Hematopoietic multipotent progenitor cell treated with erythropoietin and hydrocortisone succinate and interleukin-3 and kit ligand, for 4 days (in vitro differentiated cells): ENCODE measurements at regions not wholly inside any gene's neighbourhood (a gene's known extent, or its start where the extent isn't known, plus 50 kb on each side); places are given as distances from the start of the nearest gene placed in this dataset.

ENCODE experiments used
- DNase-seq: peaks from one replicate; pipeline ENCODE4 v3.0.0-alpha.2; 2015

DNA sequence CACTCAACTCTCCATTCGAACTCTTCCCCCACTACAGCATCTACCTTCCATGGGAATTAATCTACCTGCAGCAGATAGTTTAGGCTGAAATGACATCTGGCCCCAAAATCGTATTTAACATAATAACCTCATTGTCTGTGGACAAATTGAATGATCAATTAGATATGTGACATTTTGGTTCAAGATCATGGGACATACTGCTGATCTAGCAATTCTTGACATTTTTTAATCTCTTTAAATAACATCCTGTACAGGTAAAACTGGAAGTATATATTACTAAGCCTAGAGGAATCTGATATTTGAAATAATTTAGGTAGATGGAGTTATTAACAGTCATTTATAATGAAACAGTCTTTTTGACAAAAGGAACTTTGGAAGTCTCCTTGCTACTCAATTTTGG, 702.5 kb downstream of the NLGN4X start:
- DNase-seq: no peak

GRCh38 chrX:5490786-5491563, 737.7 kb downstream of the NLGN4X start:
- no peak for DNase-seq

- no peak for DNase-seq
Measured at GRCh38 chrX:5474282-5474681, 754.4 kb downstream of the NLGN4X start.

DNA sequence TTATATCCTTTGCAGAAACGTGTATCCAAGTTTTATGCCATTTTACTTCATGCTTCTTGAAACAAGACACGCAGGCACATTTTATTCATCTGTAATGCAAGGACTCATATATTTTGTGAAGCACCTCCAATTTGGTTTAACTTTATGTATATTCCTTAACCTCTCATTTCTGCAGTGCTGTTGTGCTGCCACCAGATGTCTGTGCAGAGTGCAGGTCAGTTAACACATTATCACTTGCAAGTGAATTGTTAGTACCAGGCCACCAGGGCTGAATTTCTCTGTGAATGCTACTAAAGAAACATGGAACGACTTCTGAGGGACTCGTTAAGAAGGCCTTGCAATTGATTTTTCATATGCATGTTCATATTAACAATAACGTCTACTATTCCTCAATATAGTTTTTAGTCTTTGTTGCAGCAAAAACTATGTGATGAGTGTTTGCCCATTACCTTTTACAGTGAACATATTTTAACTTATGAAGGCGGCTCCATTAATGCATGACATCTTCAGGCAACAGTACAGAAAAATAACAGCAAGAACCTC, 770.3 kb downstream of the NLGN4X start:
- peak; percentile 2 for DNase-seq

DNA sequence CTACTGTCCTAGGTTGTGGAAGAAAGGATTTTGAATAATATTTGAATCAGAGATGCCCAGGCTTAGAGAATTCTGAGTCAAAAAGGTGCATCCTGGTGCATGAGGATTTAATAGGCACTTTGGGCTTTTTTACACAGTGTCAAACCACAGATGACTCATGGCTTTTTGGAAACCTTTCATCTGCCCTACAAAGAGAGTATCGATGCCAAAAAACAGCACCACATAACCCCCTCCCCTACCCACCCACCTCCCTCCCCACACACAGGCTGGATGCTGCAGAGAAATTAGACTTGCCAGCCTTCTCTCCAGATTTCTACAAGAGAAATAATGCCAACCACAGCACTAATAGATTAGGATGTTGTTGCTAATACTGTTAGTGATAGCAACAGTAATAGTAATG, 779.3 kb downstream of the NLGN4X start:
- DNase-seq: no peak

DNA sequence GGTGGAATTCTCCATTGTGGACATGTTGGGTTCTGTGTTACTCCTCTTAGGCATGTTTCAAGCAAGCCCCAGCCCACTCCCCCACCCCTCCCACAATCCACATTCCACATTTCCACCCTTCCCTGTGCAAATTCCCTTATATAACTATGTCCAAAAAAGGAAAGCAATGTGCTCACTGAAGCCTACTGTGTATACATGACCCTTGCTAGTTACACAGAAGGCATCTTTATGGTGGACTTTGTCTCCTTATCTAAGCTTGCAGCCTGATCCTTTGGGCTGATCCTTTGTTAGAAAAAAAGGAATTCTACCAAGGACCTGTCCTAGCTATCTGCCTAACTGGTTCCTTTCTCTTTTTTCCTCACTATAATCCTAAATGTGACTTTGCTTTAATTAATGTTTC, 796.8 kb downstream of the NLGN4X start:
- DNase-seq: no peak

- no peak for DNase-seq
Measured at GRCh38 chrX:5425119-5425518, 803.5 kb downstream of the NLGN4X start.

DNA sequence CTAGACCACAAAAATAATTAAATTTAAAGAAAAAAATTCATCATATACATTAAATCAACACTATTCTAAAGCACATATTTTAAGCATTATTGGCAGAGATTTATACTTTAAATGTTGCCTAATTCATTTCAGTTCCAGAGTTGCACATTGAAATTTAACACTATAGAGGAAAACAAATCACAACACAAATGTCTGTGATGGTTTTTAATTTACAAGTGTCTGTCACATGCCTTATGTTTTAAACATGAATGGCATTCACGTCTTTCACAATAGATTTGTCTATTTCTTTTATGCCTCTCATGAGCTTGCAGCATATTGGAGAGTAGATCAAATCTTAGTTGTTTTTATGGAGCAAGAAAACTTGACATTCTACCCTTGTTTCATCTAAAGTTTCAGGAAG, 811.3 kb downstream of the NLGN4X start:
- DNase-seq: no peak

GRCh38 chrX:5415738-5416137, 812.9 kb downstream of the NLGN4X start:
- DNase-seq: no peak

DNA sequence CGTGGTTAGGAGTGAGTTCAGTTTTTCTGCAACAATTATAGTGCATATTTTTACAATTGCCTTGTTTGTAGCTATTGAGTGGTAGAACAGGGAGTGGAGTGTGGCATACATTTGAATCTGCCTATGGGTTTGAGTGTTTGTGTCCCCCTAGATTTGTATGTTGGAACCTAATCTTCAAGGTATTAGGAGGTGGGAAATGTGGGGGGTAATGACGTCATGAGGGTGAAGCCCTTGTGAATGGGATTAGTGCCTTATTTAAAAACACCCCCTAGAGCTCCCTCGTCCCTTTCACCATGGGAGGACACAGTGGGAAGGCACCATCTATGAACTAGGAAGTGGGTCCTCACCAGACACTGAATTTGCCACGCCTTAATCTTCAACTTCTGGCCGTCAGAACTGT, 819.6 kb downstream of the NLGN4X start:
- DNase-seq: no peak

DNA sequence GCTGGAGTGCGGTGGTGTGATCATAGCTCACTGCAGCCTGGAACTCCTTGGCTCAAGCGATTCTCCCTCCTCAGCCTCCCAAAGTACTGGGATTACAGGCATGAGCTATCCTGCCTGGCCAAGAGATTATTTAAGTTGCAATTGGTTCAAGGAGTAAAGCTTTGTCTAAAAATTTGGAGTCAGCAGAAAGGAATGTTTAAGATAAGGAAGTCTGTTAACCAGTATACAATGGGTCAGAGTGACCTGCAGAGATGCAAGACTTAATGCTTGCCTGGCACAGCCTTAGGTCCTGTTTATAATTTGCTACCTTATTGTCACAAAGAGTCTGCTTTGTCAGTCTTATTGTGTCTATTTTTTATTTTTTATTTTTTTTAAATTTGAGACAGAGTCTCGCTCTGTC, 826.2 kb downstream of the NLGN4X start:
- DNase-seq: no peak

GRCh38 chrX:5399403-5399802, 829.3 kb downstream of the NLGN4X start:
- DNase-seq: no peak

DNA sequence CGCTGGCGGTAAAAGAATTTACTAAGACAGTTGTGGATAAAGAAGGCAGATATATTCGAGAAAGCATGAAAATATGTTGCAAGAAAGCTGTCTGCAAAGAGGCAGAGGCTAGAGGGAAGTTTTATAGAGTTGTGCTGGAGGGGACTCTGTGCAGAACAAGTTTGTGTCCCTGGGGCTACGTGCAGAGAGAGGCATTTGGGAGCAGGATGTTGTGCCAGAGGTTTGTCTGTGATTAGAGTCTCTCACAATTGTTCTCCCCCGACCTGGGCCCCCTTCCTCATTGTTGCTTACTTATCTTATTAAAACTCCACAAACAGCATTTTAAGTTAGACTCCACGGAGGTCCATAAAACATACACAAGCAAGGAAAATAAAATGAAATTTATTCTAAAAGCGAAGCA, 831.3 kb downstream of the NLGN4X start:
- no peak for DNase-seq

DNA sequence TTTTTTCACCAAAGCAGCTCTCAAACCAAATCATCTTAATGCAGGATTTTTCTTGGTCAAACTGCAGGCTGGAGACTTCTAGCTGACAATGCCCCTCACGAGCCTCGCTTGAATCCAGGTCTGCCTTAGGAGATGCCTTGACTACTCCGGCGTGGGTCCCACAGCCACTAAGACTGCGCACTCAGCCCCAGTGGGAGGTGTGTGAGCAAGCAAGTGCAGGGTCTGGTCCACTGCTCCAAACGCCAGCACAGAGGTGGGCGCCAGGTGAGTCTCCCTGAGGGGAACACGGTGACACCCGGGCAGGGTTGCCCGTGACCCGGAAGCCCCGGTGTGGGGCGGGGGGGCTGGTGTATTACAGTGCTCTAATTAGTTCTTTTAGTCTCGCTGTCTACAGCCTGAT, 838.3 kb downstream of the NLGN4X start:
- no peak for DNase-seq

DNA sequence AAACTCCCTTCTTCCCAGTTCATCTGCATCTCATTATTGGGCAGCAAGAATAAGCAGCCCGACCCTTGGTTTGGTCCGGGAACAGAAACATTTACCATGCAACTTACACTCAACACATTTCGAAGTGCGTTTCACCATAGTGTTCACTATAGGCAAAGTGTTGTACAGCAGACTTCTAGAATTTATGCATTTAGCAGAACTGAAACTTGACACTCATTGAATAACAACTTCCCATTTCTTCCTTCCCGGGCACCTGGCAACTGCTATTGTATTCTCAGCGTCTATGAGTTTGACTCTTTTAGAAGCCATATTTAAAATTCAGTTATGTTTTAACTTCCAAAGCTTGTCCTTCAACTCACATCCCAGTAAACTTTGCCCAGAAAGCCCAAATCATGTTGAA, 840.6 kb downstream of the NLGN4X start:
- no peak for DNase-seq

- no peak for DNase-seq
Measured at GRCh38 chrX:5380426-5380825, 848.2 kb downstream of the NLGN4X start.

DNA sequence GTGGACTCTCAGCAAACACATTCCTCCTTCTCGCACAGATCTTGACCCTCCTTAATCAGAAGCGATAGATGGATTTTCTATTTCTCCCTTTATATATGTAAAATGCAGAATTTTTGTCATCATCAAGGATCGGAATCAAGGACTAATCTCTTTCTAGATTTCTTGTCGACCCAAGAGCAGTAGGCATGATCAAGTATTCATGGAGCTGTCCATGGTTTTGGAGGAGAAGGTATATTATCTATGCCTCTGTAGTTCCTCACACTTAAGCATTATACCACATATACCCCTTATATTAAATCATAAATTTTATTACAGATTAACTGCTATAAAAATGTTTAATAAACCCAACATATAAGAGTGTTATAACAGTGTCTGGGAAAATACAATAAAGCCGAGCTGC, 886.8 kb downstream of the NLGN4X start:
- no peak for DNase-seq

DNA sequence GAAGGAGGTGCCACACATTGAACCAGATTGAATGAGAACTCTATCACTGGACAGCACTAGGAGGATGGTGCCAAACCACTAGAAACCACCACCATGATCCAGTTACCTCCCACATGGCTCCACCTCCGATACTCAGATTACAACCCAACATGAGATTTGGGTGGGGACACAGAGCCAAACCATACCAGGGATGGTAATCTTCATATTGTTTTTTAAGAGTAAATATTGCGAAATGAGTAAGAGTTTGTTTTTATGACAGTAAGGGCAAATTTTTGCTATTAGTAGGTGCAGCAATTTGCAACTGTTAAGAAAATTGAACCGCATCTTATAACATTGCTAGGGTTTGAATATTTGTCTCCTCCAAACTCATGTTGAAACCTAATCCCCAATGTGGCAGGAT, 891.5 kb downstream of the NLGN4X start:
- no peak for DNase-seq

DNA sequence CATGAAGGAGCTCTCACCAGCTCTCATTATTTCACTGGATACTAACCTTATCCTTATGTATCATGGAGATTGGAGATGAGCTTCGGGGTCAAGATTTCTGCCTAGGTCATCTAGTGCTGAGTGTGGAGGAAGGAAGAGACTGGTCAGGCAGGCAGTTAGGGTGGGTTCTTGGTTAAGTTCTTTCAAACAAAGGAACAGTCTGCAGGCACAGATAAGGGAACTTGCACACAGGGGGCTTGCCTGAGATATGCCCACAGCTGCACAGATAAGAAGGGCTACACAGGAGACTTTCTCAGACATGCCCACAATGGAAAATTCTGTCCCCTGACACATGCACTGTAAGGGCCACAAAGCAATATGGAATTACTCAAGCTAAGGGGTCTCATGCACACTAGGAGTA, 904.1 kb downstream of the NLGN4X start:
- peak; percentile 74 for DNase-seq

DNA sequence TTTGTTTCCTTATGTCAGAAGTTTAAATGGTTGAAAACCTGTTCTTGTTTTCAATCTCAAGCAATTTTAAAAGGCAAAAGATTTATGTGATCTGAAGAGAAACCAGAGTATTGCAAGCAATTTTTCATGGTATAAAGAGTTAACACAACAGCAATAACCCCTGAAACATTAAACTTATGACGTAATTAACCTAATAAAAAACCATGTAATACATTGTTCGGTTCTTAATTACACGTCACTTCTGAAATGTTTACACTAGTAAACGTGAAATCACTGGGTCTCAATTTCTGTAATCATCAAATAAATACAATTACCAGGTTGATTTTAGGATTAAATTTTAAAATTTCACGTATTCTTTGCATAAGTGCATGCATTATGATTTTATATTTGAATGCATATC, 914.5 kb downstream of the NLGN4X start:
- no peak for DNase-seq

DNA sequence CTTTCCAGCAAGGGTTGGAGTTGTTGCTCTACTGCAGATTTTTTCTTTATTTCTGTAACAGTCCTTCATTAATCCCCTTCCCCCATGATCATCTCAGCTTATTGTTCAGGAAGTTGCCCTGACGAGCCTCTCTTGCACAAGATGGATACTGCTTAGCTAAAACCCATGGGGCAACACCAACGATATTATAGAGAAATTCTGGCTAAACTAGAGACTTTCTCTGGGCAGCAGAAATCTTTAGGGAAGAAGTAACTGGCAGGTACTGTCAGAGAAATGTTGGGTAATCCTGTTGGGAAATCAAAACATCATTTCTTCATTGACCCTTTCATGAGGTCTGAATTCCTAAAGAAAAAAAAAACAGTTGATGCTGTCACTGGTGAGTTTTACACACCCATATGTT, 921.3 kb downstream of the NLGN4X start:
- peak; percentile 3 for DNase-seq

DNA sequence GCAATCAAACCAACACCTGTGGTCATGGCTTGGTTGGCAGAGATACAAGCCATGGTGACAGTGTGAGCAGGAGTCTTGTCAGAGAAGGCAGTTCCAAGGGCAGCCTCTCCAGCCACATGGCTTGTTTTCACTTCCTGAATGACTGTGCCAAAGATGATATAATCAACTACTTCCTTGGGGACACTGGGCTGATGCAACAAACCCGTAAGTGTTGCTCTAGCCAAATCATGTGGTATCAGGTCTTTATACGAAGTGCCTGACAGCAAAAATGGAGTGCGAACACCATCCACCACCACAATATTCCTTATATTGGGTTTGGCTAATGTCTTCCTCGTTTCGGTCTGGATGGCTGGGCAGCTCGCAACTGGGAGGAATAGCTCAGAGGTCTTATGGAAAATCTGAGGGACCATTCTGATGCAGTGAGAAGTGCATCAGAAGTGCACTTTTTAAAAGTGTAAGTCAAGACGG, 922.0 kb downstream of the NLGN4X start:
- DNase-seq: peak; percentile 23

DNA sequence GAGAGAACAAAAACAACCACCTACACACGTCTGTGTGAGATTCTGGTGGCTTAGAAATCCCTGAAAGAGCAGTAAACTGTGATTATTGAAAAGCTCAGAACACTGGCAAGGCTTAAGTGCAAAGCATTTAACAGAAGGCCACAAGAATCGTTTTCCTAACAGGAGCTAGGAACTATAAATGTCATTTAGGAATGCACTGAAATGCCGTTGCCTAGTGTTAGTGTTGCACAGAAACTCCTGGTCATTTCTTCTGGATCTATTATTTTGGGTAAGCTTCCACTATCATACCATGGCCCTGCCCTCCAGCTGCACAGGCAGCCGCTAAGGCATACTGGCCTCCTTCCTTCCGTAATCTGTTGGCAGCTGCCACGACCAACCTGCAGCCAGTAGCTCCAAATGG, 923.2 kb downstream of the NLGN4X start:
- no peak for DNase-seq

DNA sequence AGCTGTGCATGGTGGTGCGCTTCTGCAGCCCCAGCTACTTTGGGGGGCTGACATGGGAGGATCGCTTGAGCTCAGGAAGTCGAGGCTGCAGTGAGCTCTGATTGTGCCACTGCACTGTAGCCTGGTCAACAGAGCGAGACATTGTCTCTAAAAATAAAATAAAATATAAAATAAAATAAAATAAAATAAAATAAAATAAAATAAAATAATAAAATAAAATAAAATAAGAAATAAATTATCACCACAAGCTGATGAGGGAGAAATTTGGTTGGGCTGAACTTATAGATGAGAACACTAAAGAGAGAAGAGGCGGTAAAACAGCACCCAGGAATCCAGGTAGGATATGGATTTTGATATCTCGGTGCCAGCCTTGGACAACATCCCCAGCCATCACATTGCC, 933.7 kb downstream of the NLGN4X start:
- no peak for DNase-seq

GRCh38 chrX:5290635-5291034, 938.0 kb downstream of the NLGN4X start:
- DNase-seq: no peak
